HG02623 (cell line): ENCODE measurements at regions not wholly inside any gene's neighbourhood (a gene's known extent, or its start where the extent isn't known, plus 50 kb on each side); places are given as distances from the start of the nearest gene placed in this dataset.

Experiments used
- ATAC-seq: cut with Tn5 transposase; IDR thresholded peaks from one replicate; pipeline ENCODE4 v1.9.1; 2021; ENCODE audit warnings: moderate library complexity; ENCODE audit not compliant: unreplicated experiment

- no peak for ATAC-seq
These were observed 212.0 kb downstream of the CSNK2A3 start for GRCh38 chr11:11141065-11141464.

DNA sequence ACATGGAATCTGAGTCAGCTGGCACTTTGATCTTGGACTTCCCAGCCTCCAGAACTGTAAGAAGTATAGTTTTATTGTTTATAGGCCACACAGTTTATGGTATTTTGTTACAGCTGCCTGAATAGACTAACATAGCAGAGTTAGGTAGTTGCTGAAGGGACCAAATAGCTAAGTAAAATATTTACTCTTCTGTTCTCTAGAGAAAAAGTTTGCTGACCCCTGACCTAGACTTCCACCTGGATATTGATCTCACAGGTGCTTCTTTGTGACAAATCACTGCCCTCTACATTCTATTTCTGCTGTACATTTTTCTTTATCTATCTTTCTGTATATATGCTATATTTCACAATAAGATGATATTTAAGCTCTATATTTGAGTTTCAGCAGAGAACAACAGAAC, 212.5 kb downstream of the CSNK2A3 start:
- no peak for ATAC-seq

- no peak for ATAC-seq
These were observed 215.7 kb downstream of the CSNK2A3 start for GRCh38 chr11:11137339-11137738.

GRCh38 chr11:11135820-11136476, 217.1 kb downstream of the CSNK2A3 start:
- no peak for ATAC-seq

- ATAC-seq, result no peak
These were observed 223.9 kb downstream of the CSNK2A3 start for GRCh38 chr11:11129118-11129517.

DNA sequence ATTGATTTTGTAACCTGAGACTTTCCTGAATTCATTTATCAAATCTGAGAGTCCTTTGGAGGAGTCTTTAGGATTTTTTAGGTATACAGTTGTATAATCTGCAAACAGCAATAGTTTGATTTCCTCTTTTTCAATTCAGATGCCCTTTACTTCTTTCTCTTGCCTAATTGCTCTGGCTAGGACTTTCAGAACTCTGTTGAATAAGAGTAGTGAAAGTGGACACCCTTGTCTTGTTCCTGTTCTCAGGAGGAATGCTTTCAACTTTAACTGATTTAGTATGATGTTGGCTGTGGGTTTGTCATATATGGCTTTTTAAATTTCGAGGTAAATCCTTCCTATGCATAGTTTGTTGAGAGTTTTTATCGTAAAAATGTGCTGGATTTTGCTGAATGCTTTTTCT, 227.4 kb downstream of the CSNK2A3 start:
- no peak for ATAC-seq

DNA sequence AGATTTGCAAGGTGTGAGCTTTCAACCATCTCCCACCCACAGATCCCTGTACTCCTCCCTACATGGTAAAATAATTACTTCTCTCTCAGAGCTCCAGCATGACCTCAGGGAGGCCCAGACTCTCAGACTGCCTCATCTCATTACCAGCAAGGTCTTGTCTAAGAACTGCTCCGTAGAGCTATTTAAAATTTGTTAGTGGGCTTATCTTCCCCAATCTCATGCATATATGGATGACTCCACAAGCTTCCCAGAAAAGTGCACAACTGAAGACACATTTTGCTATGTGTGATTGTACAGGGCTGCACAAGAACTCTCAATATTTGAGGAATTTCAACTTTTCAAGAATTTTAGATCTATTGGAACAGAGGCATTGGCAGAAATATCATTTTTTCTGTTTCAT, 230.3 kb downstream of the CSNK2A3 start:
- ATAC-seq, result no peak

DNA sequence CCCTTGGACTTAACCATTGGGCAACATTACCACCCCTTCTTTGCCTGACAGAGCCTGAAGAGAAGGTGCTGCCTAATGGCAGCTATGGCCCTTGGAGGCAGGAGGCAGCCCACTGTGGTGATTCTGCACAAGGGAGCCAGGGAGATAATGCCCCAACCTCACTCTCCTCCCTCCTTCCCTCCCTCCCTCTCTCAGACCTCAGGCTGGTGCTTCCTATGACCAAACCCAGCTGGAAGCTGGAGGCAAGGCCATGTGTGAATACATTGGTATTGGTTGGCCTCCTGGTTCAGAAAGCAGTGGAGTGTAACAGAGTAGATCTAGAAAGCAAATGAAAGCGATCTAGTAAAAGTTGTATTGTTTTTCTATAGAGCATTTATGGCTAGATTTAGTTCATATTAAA, 233.1 kb downstream of the CSNK2A3 start:
- no peak for ATAC-seq

GRCh38 chr11:11117730-11118129, 235.3 kb downstream of the CSNK2A3 start:
- ATAC-seq, result no peak

DNA sequence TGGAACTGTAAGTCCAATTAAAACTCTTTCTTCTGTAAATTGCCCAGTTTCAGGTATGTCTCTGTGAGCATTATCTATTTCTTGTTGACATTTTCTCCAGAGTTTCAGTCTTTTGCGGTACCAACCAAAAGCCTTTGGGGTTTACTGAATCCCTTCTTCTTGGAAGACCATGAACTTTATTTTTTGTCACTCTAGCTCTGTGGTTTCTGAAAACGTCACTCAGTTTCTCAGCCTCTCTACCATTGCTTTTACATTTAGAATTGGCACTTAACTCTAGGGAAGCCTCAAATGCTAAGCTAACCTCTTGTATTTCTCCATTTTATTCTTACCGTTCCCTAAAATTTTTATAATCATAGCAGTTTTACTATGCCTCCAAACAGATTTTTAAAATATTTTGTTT, 237.6 kb downstream of the CSNK2A3 start:
- ATAC-seq, result no peak

DNA sequence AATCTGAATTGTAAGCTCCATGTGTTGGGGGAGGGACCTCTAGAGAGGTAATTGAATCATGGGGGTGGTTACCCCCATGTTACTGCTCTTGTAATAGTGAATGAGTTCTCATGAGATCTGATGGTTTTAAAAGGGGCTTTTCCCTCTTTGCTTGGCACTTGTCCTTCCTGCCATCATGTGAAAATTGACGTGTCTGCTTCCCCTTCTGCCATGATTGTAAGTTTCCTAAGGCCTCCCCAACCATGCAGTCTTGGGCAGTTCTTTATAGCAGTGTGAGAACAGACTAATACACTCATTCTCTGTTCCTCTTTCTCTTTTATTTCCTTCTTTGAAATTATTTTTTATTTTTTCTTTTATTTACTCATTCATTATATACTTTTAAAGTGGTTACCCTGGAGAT, 239.4 kb downstream of the CSNK2A3 start:
- no peak for ATAC-seq

- ATAC-seq, result no peak
These were observed 245.0 kb downstream of the CSNK2A3 start for GRCh38 chr11:11108026-11108425.

- no peak for ATAC-seq
These were observed 245.8 kb downstream of the CSNK2A3 start for GRCh38 chr11:11107076-11107723.

DNA sequence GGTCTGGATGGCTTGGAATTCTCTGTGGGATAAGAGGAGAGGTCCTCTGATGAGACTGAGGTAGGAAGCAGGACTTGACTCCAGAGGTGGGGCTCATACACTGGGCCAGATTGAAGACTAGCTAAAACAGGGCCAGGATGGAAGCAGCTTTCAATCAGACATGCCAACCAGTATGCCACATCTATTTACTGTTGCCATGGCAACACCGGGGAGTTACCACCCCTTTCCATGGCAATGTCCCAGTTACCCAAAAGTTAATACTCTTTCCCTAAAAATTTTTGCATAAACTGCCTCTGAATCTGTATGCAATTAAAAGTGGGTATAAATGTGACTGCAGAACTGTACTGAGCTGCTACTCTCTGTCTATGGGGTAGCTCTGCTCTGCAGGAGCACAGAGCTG, 247.5 kb upstream of the ZBED5 start:
- no peak for ATAC-seq

DNA sequence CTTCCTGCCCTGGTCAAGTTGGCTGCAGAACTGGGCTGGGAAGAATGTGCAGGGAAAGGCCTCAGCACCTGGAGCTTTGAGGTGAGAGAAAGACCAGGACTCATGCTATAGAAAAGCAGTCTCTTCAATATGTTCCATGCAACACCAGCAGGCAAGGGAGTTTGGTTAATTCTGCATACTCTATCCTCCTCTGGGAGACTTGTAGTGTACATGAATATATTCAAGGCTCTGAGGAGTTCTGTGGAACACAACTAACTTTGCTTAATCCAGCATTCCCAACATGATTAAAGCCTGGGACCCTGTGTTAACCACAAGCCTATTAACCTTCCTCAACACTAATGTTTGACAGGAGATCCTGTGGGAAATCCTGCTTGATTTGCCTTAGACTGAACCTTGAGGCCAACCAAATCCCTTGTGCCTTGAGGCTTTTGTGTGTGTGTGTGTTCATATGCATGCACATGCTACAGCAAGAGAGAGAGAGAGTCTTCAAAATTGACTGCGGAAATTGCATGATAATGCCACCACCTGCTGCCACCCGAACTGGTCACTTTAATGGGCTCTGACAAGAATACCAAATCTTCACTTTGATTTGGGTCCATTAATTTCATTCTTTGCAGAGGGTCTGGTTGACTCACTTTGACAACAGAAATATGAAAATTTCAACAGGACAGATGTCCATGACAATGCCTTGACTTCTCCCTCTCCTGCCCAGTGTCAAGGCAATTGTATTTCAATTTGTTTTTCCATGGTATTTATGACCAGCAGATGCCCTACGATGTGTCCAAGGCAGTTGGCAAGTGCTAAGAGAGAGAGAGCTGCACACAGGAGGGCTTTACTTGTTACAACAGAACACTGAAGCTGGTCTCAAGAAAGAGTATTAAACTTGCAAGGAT, 238.2 kb upstream of the ZBED5 start:
- no peak for ATAC-seq

GRCh38 chr11:11090495-11090894, 232.6 kb upstream of the ZBED5 start:
- ATAC-seq, result no peak

- ATAC-seq, result no peak
These were observed 232.0 kb upstream of the ZBED5 start for GRCh38 chr11:11089805-11090204.

- ATAC-seq, result no peak
These were observed 229.1 kb upstream of the ZBED5 start for GRCh38 chr11:11086979-11087378.

- ATAC-seq, result no peak
These were observed 227.7 kb upstream of the ZBED5 start for GRCh38 chr11:11085580-11085979.

DNA sequence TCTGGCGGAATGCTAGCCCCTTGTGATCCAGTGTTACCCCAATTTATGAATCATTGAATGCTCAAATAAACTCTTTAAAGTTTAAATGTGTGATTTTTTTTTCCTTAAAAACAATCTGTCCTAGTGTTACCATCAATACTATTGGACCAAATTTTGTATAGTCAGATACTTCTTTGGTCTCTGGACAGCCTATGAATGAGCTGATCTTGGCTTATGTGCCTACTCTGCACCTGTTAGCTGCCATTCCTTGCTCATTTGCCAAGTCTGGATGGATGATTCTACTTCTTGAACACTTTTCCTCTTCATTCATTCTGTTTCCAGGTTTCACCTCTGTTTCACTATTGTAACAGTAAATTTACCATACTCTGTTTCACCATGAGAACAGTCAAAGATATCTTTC, 226.5 kb upstream of the ZBED5 start:
- no peak for ATAC-seq

GRCh38 chr11:11083441-11083840, 225.6 kb upstream of the ZBED5 start:
- no peak for ATAC-seq

- ATAC-seq, result no peak
These were observed 224.8 kb upstream of the ZBED5 start for GRCh38 chr11:11082646-11083045.
